ENCODE measurements at regions not wholly inside any gene's neighbourhood (a gene's known extent, or its start where the extent isn't known, plus 50 kb on each side); places are given as distances from the start of the nearest gene placed in this dataset.

GRCh38 chr10:64840341-64840740 is 1319.1 kb downstream of the REEP3 start:
- Histone ChIP-seq H2AFZ (ENCODE audit: low read length) (no peak overlapping the region), H3K27me3 (ENCODE audit: insufficient read depth, low read length) (no peaks in the 10 kb centered on the region), H3F3A (ENCODE audit: insufficient read depth, low read length) (no peaks in the 10 kb centered on the region), H3K79me2 (ENCODE audit: insufficient read depth, low read length) (no peaks in the 10 kb centered on the region), H3K9me3 (ENCODE audit: low read length) (no peaks in the 10 kb centered on the region), H3K9me2 (ENCODE audit: low read depth, low read length) (no peaks in the 10 kb centered on the region), H3K9ac (ENCODE audit: low read length) (no peak overlapping the region), H3K4me1 (ENCODE audit: insufficient read depth, low read length, severe bottlenecking) (no peaks in the 10 kb centered on the region), H3K4me3 (ENCODE audit: low read depth, low read length, poor library complexity, severe bottlenecking) (no peak overlapping the region), H3K27ac (ENCODE audit: low read depth, low read length, poor library complexity, severe bottlenecking) (no peak overlapping the region), H3K4me2 (ENCODE audit: low read length) (no peak overlapping the region), H4K20me1 (ENCODE audit: insufficient read depth, low read length) (no peaks in the 10 kb centered on the region), H3K36me3 (ENCODE audit: insufficient read depth, low read length) (no peaks in the 10 kb centered on the region)
- no peak for TF ChIP-seq CTCF (IDR thresholded peaks at IDR 0.05; ENCODE audit: low read length)
- no peak for TF ChIP-seq EZH2 (IDR thresholded peaks at IDR 0.05; ENCODE audit: borderline replicate concordance, low read length)

GRCh38 chr10:64846700-64847099 is 1325.5 kb downstream of the REEP3 start:
- Histone ChIP-seq H3K4me1 (ENCODE audit: insufficient read depth, low read length, severe bottlenecking) (no peaks in the 10 kb centered on the region), H3K4me2 (ENCODE audit: low read length) (no peak overlapping the region), H3K27ac (ENCODE audit: low read depth, low read length, poor library complexity, severe bottlenecking) (no peak overlapping the region), H3K4me3 (ENCODE audit: low read depth, low read length, poor library complexity, severe bottlenecking) (no peak overlapping the region), H3K27me3 (ENCODE audit: insufficient read depth, low read length) (no peaks in the 10 kb centered on the region), H3K79me2 (ENCODE audit: insufficient read depth, low read length) (no peaks in the 10 kb centered on the region), H3K9me2 (ENCODE audit: low read depth, low read length) (no peaks in the 10 kb centered on the region), H4K20me1 (ENCODE audit: insufficient read depth, low read length) (no peaks in the 10 kb centered on the region), H3K9ac (ENCODE audit: low read length) (no peak overlapping the region), H2AFZ (ENCODE audit: low read length) (no peak overlapping the region), H3F3A (ENCODE audit: insufficient read depth, low read length) (no peaks in the 10 kb centered on the region), H3K36me3 (ENCODE audit: insufficient read depth, low read length) (no peaks in the 10 kb centered on the region), H3K9me3 (ENCODE audit: low read length) (no peaks in the 10 kb centered on the region)
- TF ChIP-seq CTCF (IDR thresholded peaks at IDR 0.05; ENCODE audit: low read length), result no peak
- no peak for TF ChIP-seq EZH2 (IDR thresholded peaks at IDR 0.05; ENCODE audit: borderline replicate concordance, low read length)

- no peak for TF ChIP-seq EZH2 (IDR thresholded peaks at IDR 0.05; ENCODE audit: borderline replicate concordance, low read length)
- no peak for TF ChIP-seq CTCF (IDR thresholded peaks at IDR 0.05; ENCODE audit: low read length)
- no peaks in the 10 kb centered on the region for H3F3A ChIP-seq (ENCODE audit: insufficient read depth, low read length)
- H3K4me3 ChIP-seq (ENCODE audit: low read depth, low read length, poor library complexity, severe bottlenecking), result no peak overlapping the region
- no peak overlapping the region for H2AFZ ChIP-seq (ENCODE audit: low read length)
- H3K9me3 ChIP-seq (ENCODE audit: low read length), result no peaks in the 10 kb centered on the region
- no peaks in the 10 kb centered on the region for H4K20me1 ChIP-seq (ENCODE audit: insufficient read depth, low read length)
- H3K9me2 ChIP-seq (ENCODE audit: low read depth, low read length), result no peaks in the 10 kb centered on the region
- H3K36me3 ChIP-seq (ENCODE audit: insufficient read depth, low read length), result no peaks in the 10 kb centered on the region
- H3K79me2 ChIP-seq (ENCODE audit: insufficient read depth, low read length), result no peaks in the 10 kb centered on the region
- H3K9ac ChIP-seq (ENCODE audit: low read length), result no peak overlapping the region
- H3K27ac ChIP-seq (ENCODE audit: low read depth, low read length, poor library complexity, severe bottlenecking), result no peak overlapping the region
- H3K4me2 ChIP-seq (ENCODE audit: low read length), result no peak overlapping the region
- no peaks in the 10 kb centered on the region for H3K27me3 ChIP-seq (ENCODE audit: insufficient read depth, low read length)
- no peaks in the 10 kb centered on the region for H3K4me1 ChIP-seq (ENCODE audit: insufficient read depth, low read length, severe bottlenecking)
Measured at GRCh38 chr10:64855941-64856340, 1334.7 kb downstream of the REEP3 start.
